ENCODE measurements at regions not wholly inside any gene's neighbourhood (a gene's known extent, or its start where the extent isn't known, plus 50 kb on each side); places are given as distances from the start of the nearest gene placed in this dataset.
"Not testable (repeated sequence)": the region's sequence is repeated elsewhere in the genome, so short reads cannot be mapped to it uniquely, and the experiment has no call there.

- no peak for ATAC-seq
- 23% methylated on average over 5 of the region's 7 CpGs for WGBS (ENCODE audit: insufficient coverage, low coverage, low lambda C conversion rate, missing lambda C conversion rate)
These were observed 112.0 kb downstream of the NPTX2 start for GRCh38 chr7:98729121-98729520.

GRCh38 chr7:98730326-98730725, 113.2 kb downstream of the NPTX2 start:
- Histone ChIP-seq H3K27me3 (no peaks in the 10 kb centered on the region), H3K27ac (no peak overlapping the region), H3K36me3 (no peaks in the 10 kb centered on the region), H3K4me3 (no peak overlapping the region), H3K9me3 (no peaks in the 10 kb centered on the region), H3K4me1 (no peaks in the 10 kb centered on the region)
- no peak for ATAC-seq
- DNase-seq: no peak
- intact Hi-C loops (cut with DNase I): no loop called here
- 35% methylated on average over 3 of the region's 4 CpGs for WGBS (ENCODE audit: insufficient coverage, low coverage, low lambda C conversion rate, missing lambda C conversion rate)
- TF ChIP-seq POLR2A (IDR thresholded peaks at IDR 0.05) (no peak), CTCF (IDR thresholded peaks at IDR 0.05) (no peak)

More at GRCh38 chr7:98729121-98729520, 112.0 kb downstream of the NPTX2 start:
- Histone ChIP-seq H3K4me1 (no peaks in the 10 kb centered on the region), H3K27me3 (no peaks in the 10 kb centered on the region), H3K9me3 (no peaks in the 10 kb centered on the region), H3K36me3 (no peaks in the 10 kb centered on the region), H3K27ac (no peak overlapping the region), H3K4me3 (no peak overlapping the region)
- intact Hi-C loops (cut with DNase I): no loop called here
- TF ChIP-seq CTCF (IDR thresholded peaks at IDR 0.05): no peak
- TF ChIP-seq POLR2A (IDR thresholded peaks at IDR 0.05): no peak
- no peak for DNase-seq

- intact Hi-C loops (cut with DNase I): no loop called here
- no peak for TF ChIP-seq CTCF (IDR thresholded peaks at IDR 0.05)
- no peak for TF ChIP-seq POLR2A (IDR thresholded peaks at IDR 0.05)
- DNase-seq: no peak
- 60% methylated on average over 1 of the region's 7 CpGs for WGBS (ENCODE audit: insufficient coverage, low coverage, low lambda C conversion rate, missing lambda C conversion rate)
- Histone ChIP-seq H3K4me1 (no peaks in the 10 kb centered on the region), H3K27me3 (no peaks in the 10 kb centered on the region), H3K4me3 (no peak overlapping the region), H3K36me3 (no peaks in the 10 kb centered on the region), H3K9me3 (no peaks in the 10 kb centered on the region), H3K27ac (no peak overlapping the region)
- ATAC-seq: no peak
These were observed 114.6 kb downstream of the NPTX2 start for GRCh38 chr7:98731651-98732050.

- WGBS (ENCODE audit: insufficient coverage, low coverage, low lambda C conversion rate, missing lambda C conversion rate): 52% methylated on average over 2 of the region's 2 CpGs
- ATAC-seq (peak; percentile 39 to 64 (median 44)), DNase-seq (no peak)
- H3K27ac ChIP-seq: no peak overlapping the region
- no peaks in the 10 kb centered on the region for H3K27me3 ChIP-seq
- no peaks in the 10 kb centered on the region for H3K9me3 ChIP-seq
- intact Hi-C loops (cut with DNase I): no loop called here
- H3K4me1 ChIP-seq: no peaks in the 10 kb centered on the region
- TF ChIP-seq CTCF (IDR thresholded peaks at IDR 0.05) (peak; percentile 18 to 40 (median 22)), POLR2A (IDR thresholded peaks at IDR 0.05) (no peak)
- H3K4me3 ChIP-seq: no peak overlapping the region
- H3K36me3 ChIP-seq: no peaks in the 10 kb centered on the region
These were observed 116.0 kb downstream of the NPTX2 start for GRCh38 chr7:98733036-98733435.

- DNase-seq (no peak), ATAC-seq (no peak)
- TF ChIP-seq POLR2A (IDR thresholded peaks at IDR 0.05): no peak
- TF ChIP-seq CTCF (IDR thresholded peaks at IDR 0.05): no peak
- Histone ChIP-seq H3K27ac (no peak overlapping the region), H3K4me1 (no peaks in the 10 kb centered on the region), H3K9me3 (no peaks in the 10 kb centered on the region), H3K4me3 (no peak overlapping the region), H3K36me3 (no peaks in the 10 kb centered on the region), H3K27me3 (no peaks in the 10 kb centered on the region)
- WGBS (ENCODE audit: insufficient coverage, low coverage, low lambda C conversion rate, missing lambda C conversion rate): 78% methylated on average over 14 of the region's 14 CpGs
- intact Hi-C loops (cut with DNase I): no loop called here
These were observed 118.7 kb downstream of the NPTX2 start for GRCh38 chr7:98735801-98736200.

- DNase-seq: not testable (repeated sequence)
These were observed 119.4 kb downstream of the NPTX2 start for GRCh38 chr7:98736461-98736860.

More at GRCh38 chr7:98736461-98736860, 119.4 kb downstream of the NPTX2 start:
- intact Hi-C loops (cut with DNase I); ATAC-seq; H3K27me3 ChIP-seq; H3K36me3 ChIP-seq; H3K27ac ChIP-seq; H3K4me1 ChIP-seq; H3K9me3 ChIP-seq; H3K4me3 ChIP-seq: not testable (repeated sequence)
- 74% methylated on average over 6 of the region's 9 CpGs for WGBS (ENCODE audit: insufficient coverage, low coverage, low lambda C conversion rate, missing lambda C conversion rate)
